HL-60 (cell line): ENCODE measurements at regions not wholly inside any gene's neighbourhood (a gene's known extent, or its start where the extent isn't known, plus 50 kb on each side); places are given as distances from the start of the nearest gene placed in this dataset.

Experiments used
- DNase-seq, 2 experiments: peaks; one replicate each; pipeline ENCODE4 v3.0.0-alpha.2; 2010 to 2020; ENCODE audit warnings: low read depth in 1 of 2, low spot score in 1 of 2
- H3K27ac ChIP-seq: fragments of 250-450 bp; sonication (Bioruptor Pico); replicated peaks from 2 replicates; pipeline ENCODE4 v1.5.1; 2020; ENCODE audit warnings: mild to moderate bottlenecking, moderate library complexity
- H3K27me3 ChIP-seq: fragments of 250-450 bp; sonication (Bioruptor Pico); 2 replicates; pipeline ENCODE4 v1.5.1; 2021; ENCODE audit warnings: mild to moderate bottlenecking, moderate library complexity; ENCODE audit not compliant: insufficient read depth, poor library complexity, severe bottlenecking
- H3K4me3 ChIP-seq: replicated peaks from 2 replicates; pipeline ENCODE4 v1.5.1; 2011; ENCODE audit warnings: mild to moderate bottlenecking, control low read depth, low read length; ENCODE audit not compliant: insufficient read depth
- CTCF ChIP-seq: IDR thresholded peaks from one replicate; pipeline ENCODE4 v1.5.1; 2011; ENCODE audit warnings: low read length, control low read depth, inconsistent platforms; ENCODE audit not compliant: insufficient read depth
- GABPA ChIP-seq: IDR thresholded peaks from 2 replicates; pipeline ENCODE4 v1.6.1; 2012; ENCODE audit warnings: low read depth
- POLR2AphosphoS5 ChIP-seq: IDR thresholded peaks from 2 replicates; pipeline ENCODE4 v1.6.1; 2012; ENCODE audit warnings: low read depth
- REST ChIP-seq: IDR thresholded peaks from 2 replicates; pipeline ENCODE4 v1.6.1; 2012; ENCODE audit warnings: low read depth; ENCODE audit not compliant: insufficient replicate concordance
- SPI1 ChIP-seq: IDR thresholded peaks from 2 replicates; pipeline ENCODE4 v1.6.1; 2012; ENCODE audit warnings: low read depth, mild to moderate bottlenecking, borderline replicate concordance

- no peak overlapping the region for H3K4me3 ChIP-seq
- no peak for DNase-seq
- no peaks in the 10 kb centered on the region for H3K27me3 ChIP-seq
- H3K27ac ChIP-seq, result no peak overlapping the region
- TF ChIP-seq SPI1 (no peak), CTCF (no peak), POLR2AphosphoS5 (no peak), GABPA (no peak)
These were observed 100.9 kb upstream of the BRINP3 start for GRCh38 chr1:190578526-190578925.

- no peaks in the 10 kb centered on the region for H3K27me3 ChIP-seq
- H3K27ac ChIP-seq, result no peak overlapping the region
- no peak for DNase-seq
- H3K4me3 ChIP-seq, result no peak overlapping the region
- TF ChIP-seq REST, result no peak
- TF ChIP-seq SPI1, result no peak
- TF ChIP-seq POLR2AphosphoS5, result no peak
- no peak for TF ChIP-seq GABPA
- TF ChIP-seq CTCF, result no peak
These were observed 102.0 kb upstream of the BRINP3 start for GRCh38 chr1:190579552-190580193.

GRCh38 chr1:190583862-190584261 lies 106.2 kb upstream of the BRINP3 start:
- DNase-seq, result no peak
- TF ChIP-seq POLR2AphosphoS5, result no peak
- TF ChIP-seq GABPA, result no peak
- H3K27ac ChIP-seq, result no peak overlapping the region
- no peak overlapping the region for H3K4me3 ChIP-seq
- no peaks in the 10 kb centered on the region for H3K27me3 ChIP-seq

GRCh38 chr1:190588424-190588823 lies 110.8 kb upstream of the BRINP3 start:
- no peak overlapping the region for H3K4me3 ChIP-seq
- no peak for DNase-seq
- no peaks in the 10 kb centered on the region for H3K27me3 ChIP-seq
- H3K27ac ChIP-seq, result no peak overlapping the region
- TF ChIP-seq POLR2AphosphoS5, result no peak
- TF ChIP-seq CTCF, result no peak
- no peak for TF ChIP-seq GABPA
- no peak for TF ChIP-seq REST
- TF ChIP-seq SPI1, result no peak
